Ovary (tissue), 3 donors: ENCODE measurements at regions not wholly inside any gene's neighbourhood (a gene's known extent, or its start where the extent isn't known, plus 50 kb on each side); places are given as distances from the start of the nearest gene placed in this dataset.

Source experiments
- POLR2A ChIP-seq: fragments of 450-650 bp; IDR thresholded peaks from one replicate; pipeline ENCODE4 v1.6.1; 2017; ENCODE audit warnings: antibody characterized with exemption, mild to moderate bottlenecking, moderate library complexity
- TF ChIP-seq, protein P1 (sequence below), 3 donors: fragments of 450-650 bp in 2 of 3; fragments of 200-600 bp in 1 of 3; IDR thresholded peaks; one replicate each; pipeline versions ENCODE4 v1.5.1 to v1.8.0; 2016 to 2022; ENCODE audit warnings: antibody characterized with exemption in 3 of 3, mild to moderate bottlenecking in 1 of 3
- donor health status: DM: no; HTN: no; CAD: no.

GRCh38 chr9:117496307-117496706 is 81.5 kb upstream of the ASTN2 start:
- TF ChIP-seq, protein P1, sequence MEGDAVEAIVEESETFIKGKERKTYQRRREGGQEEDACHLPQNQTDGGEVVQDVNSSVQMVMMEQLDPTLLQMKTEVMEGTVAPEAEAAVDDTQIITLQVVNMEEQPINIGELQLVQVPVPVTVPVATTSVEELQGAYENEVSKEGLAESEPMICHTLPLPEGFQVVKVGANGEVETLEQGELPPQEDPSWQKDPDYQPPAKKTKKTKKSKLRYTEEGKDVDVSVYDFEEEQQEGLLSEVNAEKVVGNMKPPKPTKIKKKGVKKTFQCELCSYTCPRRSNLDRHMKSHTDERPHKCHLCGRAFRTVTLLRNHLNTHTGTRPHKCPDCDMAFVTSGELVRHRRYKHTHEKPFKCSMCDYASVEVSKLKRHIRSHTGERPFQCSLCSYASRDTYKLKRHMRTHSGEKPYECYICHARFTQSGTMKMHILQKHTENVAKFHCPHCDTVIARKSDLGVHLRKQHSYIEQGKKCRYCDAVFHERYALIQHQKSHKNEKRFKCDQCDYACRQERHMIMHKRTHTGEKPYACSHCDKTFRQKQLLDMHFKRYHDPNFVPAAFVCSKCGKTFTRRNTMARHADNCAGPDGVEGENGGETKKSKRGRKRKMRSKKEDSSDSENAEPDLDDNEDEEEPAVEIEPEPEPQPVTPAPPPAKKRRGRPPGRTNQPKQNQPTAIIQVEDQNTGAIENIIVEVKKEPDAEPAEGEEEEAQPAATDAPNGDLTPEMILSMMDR (IDR thresholded peaks at IDR 0.05): no peak
- TF ChIP-seq POLR2A: no peak
